ENCODE measurements at regions not wholly inside any gene's neighbourhood (a gene's known extent, or its start where the extent isn't known, plus 50 kb on each side); places are given as distances from the start of the nearest gene placed in this dataset.

GRCh38 chr2:104523921-104524320 is 330.0 kb upstream of the POU3F3 start:
- Histone ChIP-seq H3K79me2 (ENCODE audit: low read length) (no peaks in the 10 kb centered on the region), H3K36me3 (replicated peaks; ENCODE audit: insufficient read depth, low read length) (no peaks in the 10 kb centered on the region), H3K9ac (ENCODE audit: low read length) (no peak overlapping the region), H2AFZ (ENCODE audit: low read length) (no peak overlapping the region), H3K4me1 (ENCODE audit: low read length) (no peaks in the 10 kb centered on the region), H3K9me3 (replicated peaks; ENCODE audit: insufficient read depth, low read length) (no peaks in the 10 kb centered on the region), H3K27me3 (replicated peaks; ENCODE audit: insufficient read depth, low read length) (no peaks in the 10 kb centered on the region), H3K4me3 (ENCODE audit: low read length) (no peak overlapping the region), H3K9me2 (replicated peaks; ENCODE audit: insufficient read depth, low read length) (no peaks in the 10 kb centered on the region), H3F3A (ENCODE audit: insufficient read depth, low read length) (no peaks in the 10 kb centered on the region), H3K4me2 (ENCODE audit: low read depth, low read length) (no peak overlapping the region), H4K20me1 (ENCODE audit: insufficient read depth, low read length) (no peaks in the 10 kb centered on the region), H3K27ac (ENCODE audit: low read length) (no peak overlapping the region)
- no peak for DNase-seq
- TF ChIP-seq CTCF (IDR thresholded peaks at IDR 0.05; ENCODE audit: low read length) (no peak), EZH2 (optimal IDR thresholded peaks at IDR 0.05; ENCODE audit: low read depth, low read length) (no peak), EZH2phosphoT487 (IDR thresholded peaks at IDR 0.05; ENCODE audit: low read length) (no peak)

GRCh38 chr2:104528101-104528500 is 325.8 kb upstream of the POU3F3 start:
- no peak overlapping the region for H3K4me3 ChIP-seq (ENCODE audit: low read length)
- no peaks in the 10 kb centered on the region for H3K4me1 ChIP-seq (ENCODE audit: low read length)
- no peaks in the 10 kb centered on the region for H3K9me2 ChIP-seq (replicated peaks; ENCODE audit: insufficient read depth, low read length)
- H3K9ac ChIP-seq (ENCODE audit: low read length): no peak overlapping the region
- H3F3A ChIP-seq (ENCODE audit: insufficient read depth, low read length): no peaks in the 10 kb centered on the region
- no peaks in the 10 kb centered on the region for H4K20me1 ChIP-seq (ENCODE audit: insufficient read depth, low read length)
- no peak overlapping the region for H3K4me2 ChIP-seq (ENCODE audit: low read depth, low read length)
- no peaks in the 10 kb centered on the region for H3K36me3 ChIP-seq (replicated peaks; ENCODE audit: insufficient read depth, low read length)
- H3K27me3 ChIP-seq (replicated peaks; ENCODE audit: insufficient read depth, low read length): no peaks in the 10 kb centered on the region
- TF ChIP-seq EZH2 (optimal IDR thresholded peaks at IDR 0.05; ENCODE audit: low read depth, low read length): no peak
- TF ChIP-seq CTCF (IDR thresholded peaks at IDR 0.05; ENCODE audit: low read length): no peak
- TF ChIP-seq EZH2phosphoT487 (IDR thresholded peaks at IDR 0.05; ENCODE audit: low read length): no peak
- H2AFZ ChIP-seq (ENCODE audit: low read length): no peak overlapping the region
- no peaks in the 10 kb centered on the region for H3K79me2 ChIP-seq (ENCODE audit: low read length)
- H3K27ac ChIP-seq (ENCODE audit: low read length): no peak overlapping the region
- H3K9me3 ChIP-seq (replicated peaks; ENCODE audit: insufficient read depth, low read length): no peaks in the 10 kb centered on the region
- DNase-seq: no peak

- Histone ChIP-seq H3K36me3 (replicated peaks; ENCODE audit: insufficient read depth, low read length) (no peaks in the 10 kb centered on the region), H3F3A (ENCODE audit: insufficient read depth, low read length) (no peaks in the 10 kb centered on the region), H3K4me1 (ENCODE audit: low read length) (no peaks in the 10 kb centered on the region), H3K9ac (ENCODE audit: low read length) (no peak overlapping the region), H3K79me2 (ENCODE audit: low read length) (no peaks in the 10 kb centered on the region), H3K9me3 (replicated peaks; ENCODE audit: insufficient read depth, low read length) (no peaks in the 10 kb centered on the region), H3K4me3 (ENCODE audit: low read length) (no peak overlapping the region), H3K27ac (ENCODE audit: low read length) (no peak overlapping the region), H3K4me2 (ENCODE audit: low read depth, low read length) (no peak overlapping the region), H2AFZ (ENCODE audit: low read length) (no peak overlapping the region), H3K9me2 (replicated peaks; ENCODE audit: insufficient read depth, low read length) (no peaks in the 10 kb centered on the region), H4K20me1 (ENCODE audit: insufficient read depth, low read length) (no peaks in the 10 kb centered on the region), H3K27me3 (replicated peaks; ENCODE audit: insufficient read depth, low read length) (no peaks in the 10 kb centered on the region)
- no peak for DNase-seq
- no peak for TF ChIP-seq CTCF (IDR thresholded peaks at IDR 0.05; ENCODE audit: low read length)
- no peak for TF ChIP-seq EZH2phosphoT487 (IDR thresholded peaks at IDR 0.05; ENCODE audit: low read length)
- TF ChIP-seq EZH2 (optimal IDR thresholded peaks at IDR 0.05; ENCODE audit: low read depth, low read length): no peak
Measured at GRCh38 chr2:104531122-104531521, 322.8 kb upstream of the POU3F3 start.

Measured in MM.1S (cell line).